ENCODE measurements at regions not wholly inside any gene's neighbourhood (a gene's known extent, or its start where the extent isn't known, plus 50 kb on each side); places are given as distances from the start of the nearest gene placed in this dataset.

GRCh38 chr16:86371083-86371803 is 139.1 kb upstream of the FOXF1 start:
- Histone ChIP-seq H3K9ac (ENCODE audit: low read depth, low read length) (no peak overlapping the region), H3K4me1 (ENCODE audit: insufficient read depth, low read length) (peaks cover 10% of the 10 kb centered on the region), H3K36me3 (ENCODE audit: insufficient read depth, low read length) (no peaks in the 10 kb centered on the region), H3K9me3 (ENCODE audit: control insufficient read depth, insufficient read depth, low read length) (no peaks in the 10 kb centered on the region)

- Histone ChIP-seq H3K9ac (ENCODE audit: low read depth, low read length) (no peak overlapping the region), H3K4me1 (ENCODE audit: insufficient read depth, low read length) (peaks cover 4% of the 10 kb centered on the region), H3K36me3 (ENCODE audit: insufficient read depth, low read length) (no peaks in the 10 kb centered on the region), H3K9me3 (ENCODE audit: control insufficient read depth, insufficient read depth, low read length) (no peaks in the 10 kb centered on the region)
Observed at GRCh38 chr16:86372193-86372592, 138.1 kb upstream of the FOXF1 start.

- Histone ChIP-seq H3K36me3 (ENCODE audit: insufficient read depth, low read length) (no peaks in the 10 kb centered on the region), H3K4me1 (ENCODE audit: insufficient read depth, low read length) (no peaks in the 10 kb centered on the region), H3K9ac (ENCODE audit: low read depth, low read length) (no peak overlapping the region), H3K9me3 (ENCODE audit: control insufficient read depth, insufficient read depth, low read length) (no peaks in the 10 kb centered on the region)
Observed at GRCh38 chr16:86373276-86373901, 136.9 kb upstream of the FOXF1 start.

GRCh38 chr16:86374603-86375130 is 135.7 kb upstream of the FOXF1 start:
- Histone ChIP-seq H3K9me3 (ENCODE audit: control insufficient read depth, insufficient read depth, low read length) (no peaks in the 10 kb centered on the region), H3K36me3 (ENCODE audit: insufficient read depth, low read length) (no peaks in the 10 kb centered on the region), H3K9ac (ENCODE audit: low read depth, low read length) (no peak overlapping the region), H3K4me1 (ENCODE audit: insufficient read depth, low read length) (no peaks in the 10 kb centered on the region)

GRCh38 chr16:86375364-86375763 is 135.0 kb upstream of the FOXF1 start:
- Histone ChIP-seq H3K9ac (ENCODE audit: low read depth, low read length) (no peak overlapping the region), H3K36me3 (ENCODE audit: insufficient read depth, low read length) (no peaks in the 10 kb centered on the region), H3K9me3 (ENCODE audit: control insufficient read depth, insufficient read depth, low read length) (no peaks in the 10 kb centered on the region), H3K4me1 (ENCODE audit: insufficient read depth, low read length) (peaks cover 2% of the 10 kb centered on the region; the same call in 1 of the 2 replicates)

GRCh38 chr16:86375851-86376250 is 134.5 kb upstream of the FOXF1 start:
- Histone ChIP-seq H3K4me1 (ENCODE audit: insufficient read depth, low read length) (peaks cover 6% of the 10 kb centered on the region; the same call in 1 of the 2 replicates), H3K9ac (ENCODE audit: low read depth, low read length) (no peak overlapping the region), H3K36me3 (ENCODE audit: insufficient read depth, low read length) (no peaks in the 10 kb centered on the region), H3K9me3 (ENCODE audit: control insufficient read depth, insufficient read depth, low read length) (no peaks in the 10 kb centered on the region)

GRCh38 chr16:86376837-86377236 is 133.5 kb upstream of the FOXF1 start:
- H3K9me3 ChIP-seq (ENCODE audit: control insufficient read depth, insufficient read depth, low read length), result no peaks in the 10 kb centered on the region
- H3K4me1 ChIP-seq (ENCODE audit: insufficient read depth, low read length), result peaks cover 6% of the 10 kb centered on the region; the same call in 1 of the 2 replicates
- no peak overlapping the region for H3K9ac ChIP-seq (ENCODE audit: low read depth, low read length)
- no peaks in the 10 kb centered on the region for H3K36me3 ChIP-seq (ENCODE audit: insufficient read depth, low read length)

GRCh38 chr16:86377251-86378022 is 132.9 kb upstream of the FOXF1 start:
- no peaks in the 10 kb centered on the region for H3K36me3 ChIP-seq (ENCODE audit: insufficient read depth, low read length)
- peaks cover 6% of the 10 kb centered on the region; the same call in 1 of the 2 replicates for H3K4me1 ChIP-seq (ENCODE audit: insufficient read depth, low read length)
- H3K9ac ChIP-seq (ENCODE audit: low read depth, low read length), result no peak overlapping the region
- H3K9me3 ChIP-seq (ENCODE audit: control insufficient read depth, insufficient read depth, low read length), result no peaks in the 10 kb centered on the region

- no peak overlapping the region for H3K9ac ChIP-seq (ENCODE audit: low read depth, low read length)
- H3K36me3 ChIP-seq (ENCODE audit: insufficient read depth, low read length), result no peaks in the 10 kb centered on the region
- no peaks in the 10 kb centered on the region for H3K9me3 ChIP-seq (ENCODE audit: control insufficient read depth, insufficient read depth, low read length)
- H3K4me1 ChIP-seq (ENCODE audit: insufficient read depth, low read length), result peaks cover 6% of the 10 kb centered on the region; the same call in 1 of the 2 replicates
Observed at GRCh38 chr16:86378128-86378527, 132.2 kb upstream of the FOXF1 start.

GRCh38 chr16:86378831-86379504 is 131.4 kb upstream of the FOXF1 start:
- Histone ChIP-seq H3K4me1 (ENCODE audit: insufficient read depth, low read length) (peaks cover 6% of the 10 kb centered on the region; the same call in 1 of the 2 replicates), H3K9ac (ENCODE audit: low read depth, low read length) (no peak overlapping the region), H3K9me3 (ENCODE audit: control insufficient read depth, insufficient read depth, low read length) (no peaks in the 10 kb centered on the region), H3K36me3 (ENCODE audit: insufficient read depth, low read length) (no peaks in the 10 kb centered on the region)

GRCh38 chr16:86379505-86379846 is 130.9 kb upstream of the FOXF1 start:
- Histone ChIP-seq H3K4me1 (ENCODE audit: insufficient read depth, low read length) (peaks cover 6% of the 10 kb centered on the region; the same call in 1 of the 2 replicates), H3K36me3 (ENCODE audit: insufficient read depth, low read length) (no peaks in the 10 kb centered on the region), H3K9ac (ENCODE audit: low read depth, low read length) (no peak overlapping the region), H3K9me3 (ENCODE audit: control insufficient read depth, insufficient read depth, low read length) (no peaks in the 10 kb centered on the region)

- H3K4me1 ChIP-seq (ENCODE audit: insufficient read depth, low read length), result peaks cover 6% of the 10 kb centered on the region; the same call in 1 of the 2 replicates
- H3K36me3 ChIP-seq (ENCODE audit: insufficient read depth, low read length), result no peaks in the 10 kb centered on the region
- H3K9ac ChIP-seq (ENCODE audit: low read depth, low read length), result no peak overlapping the region
- H3K9me3 ChIP-seq (ENCODE audit: control insufficient read depth, insufficient read depth, low read length), result no peaks in the 10 kb centered on the region
Observed at GRCh38 chr16:86380030-86380429, 130.3 kb upstream of the FOXF1 start.

GRCh38 chr16:86381491-86381890 is 128.8 kb upstream of the FOXF1 start:
- H3K4me1 ChIP-seq (ENCODE audit: insufficient read depth, low read length), result peaks cover 6% of the 10 kb centered on the region; the same call in 1 of the 2 replicates
- H3K9ac ChIP-seq (ENCODE audit: low read depth, low read length), result no peak overlapping the region
- H3K36me3 ChIP-seq (ENCODE audit: insufficient read depth, low read length), result no peaks in the 10 kb centered on the region
- no peaks in the 10 kb centered on the region for H3K9me3 ChIP-seq (ENCODE audit: control insufficient read depth, insufficient read depth, low read length)

Data from ES-I3 (cell line).